ENCODE measurements at regions not wholly inside any gene's neighbourhood (a gene's known extent, or its start where the extent isn't known, plus 50 kb on each side); places are given as distances from the start of the nearest gene placed in this dataset.

DNA sequence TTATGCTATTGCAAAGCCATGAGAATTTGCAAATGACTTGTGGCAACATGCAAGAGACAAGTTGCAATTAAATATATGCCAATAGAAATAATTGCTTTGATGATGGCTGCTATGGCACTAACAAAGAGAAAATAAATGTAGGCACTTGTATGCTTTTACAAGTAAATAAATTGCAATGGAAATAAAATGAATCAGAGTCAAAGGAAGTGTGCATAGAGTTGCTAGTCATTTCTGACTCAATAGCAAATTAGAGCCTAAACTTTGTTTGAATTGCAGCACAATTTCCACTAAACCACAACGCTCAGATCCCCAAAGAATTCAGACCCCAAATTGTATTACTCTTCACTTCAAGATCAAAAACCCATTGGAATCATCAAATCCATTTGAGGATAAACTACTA lies 792.1 kb upstream of the ARGLU1 start:
- in situ Hi-C loops (cut with MboI; ENCODE audit: low pct_unique_long_range_greater_than_20kb, low sequenced_read_pairs), result no loop called here
- DNase-seq, result no peak

GRCh38 chr13:107358866-107359265 lies 790.9 kb upstream of the ARGLU1 start:
- in situ Hi-C loops (cut with MboI; ENCODE audit: low pct_unique_long_range_greater_than_20kb, low sequenced_read_pairs), result no loop called here

DNA sequence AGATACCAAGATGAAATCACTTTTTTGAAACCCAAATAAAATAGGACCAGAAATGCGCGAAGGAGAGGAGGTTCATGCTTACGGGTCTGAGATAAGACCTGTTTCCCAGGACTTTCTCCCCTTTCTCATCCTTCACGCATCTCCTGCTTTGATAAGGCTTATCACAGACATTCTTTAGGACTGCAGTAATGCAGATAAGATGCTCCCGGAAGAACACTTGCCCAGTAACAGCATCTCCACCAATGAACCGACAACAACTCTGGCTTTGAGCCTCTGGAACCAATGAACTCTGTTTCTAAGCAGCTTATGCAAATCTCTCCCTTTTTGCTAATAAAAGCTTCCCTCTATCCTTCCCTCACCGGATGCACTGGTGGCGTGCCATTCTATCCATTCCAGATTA lies 783.4 kb upstream of the ARGLU1 start:
- in situ Hi-C loops (cut with MboI; ENCODE audit: low pct_unique_long_range_greater_than_20kb, low sequenced_read_pairs), result no loop called here

More at GRCh38 chr13:107358866-107359265, 790.9 kb upstream of the ARGLU1 start:
- no peak for DNase-seq

GRCh38 chr13:107348925-107349324 lies 781.0 kb upstream of the ARGLU1 start:
- no peak for DNase-seq
- in situ Hi-C loops (cut with MboI; ENCODE audit: low pct_unique_long_range_greater_than_20kb, low sequenced_read_pairs), result no loop called here

More for the DNA sequence above, 783.4 kb upstream of the ARGLU1 start:
- no peak for DNase-seq

GRCh38 chr13:107348471-107348870 lies 780.5 kb upstream of the ARGLU1 start:
- DNase-seq, result no peak
- in situ Hi-C loops (cut with MboI; ENCODE audit: low pct_unique_long_range_greater_than_20kb, low sequenced_read_pairs), result no loop called here

- DNase-seq, result no peak
- in situ Hi-C loops (cut with MboI; ENCODE audit: low pct_unique_long_range_greater_than_20kb, low sequenced_read_pairs), result no loop called here
Measured at GRCh38 chr13:107347641-107348369, 779.9 kb upstream of the ARGLU1 start.

GRCh38 chr13:107342747-107343146 lies 774.8 kb upstream of the ARGLU1 start:
- in situ Hi-C loops (cut with MboI; ENCODE audit: low pct_unique_long_range_greater_than_20kb, low sequenced_read_pairs), result no loop called here
- DNase-seq, result no peak

DNA sequence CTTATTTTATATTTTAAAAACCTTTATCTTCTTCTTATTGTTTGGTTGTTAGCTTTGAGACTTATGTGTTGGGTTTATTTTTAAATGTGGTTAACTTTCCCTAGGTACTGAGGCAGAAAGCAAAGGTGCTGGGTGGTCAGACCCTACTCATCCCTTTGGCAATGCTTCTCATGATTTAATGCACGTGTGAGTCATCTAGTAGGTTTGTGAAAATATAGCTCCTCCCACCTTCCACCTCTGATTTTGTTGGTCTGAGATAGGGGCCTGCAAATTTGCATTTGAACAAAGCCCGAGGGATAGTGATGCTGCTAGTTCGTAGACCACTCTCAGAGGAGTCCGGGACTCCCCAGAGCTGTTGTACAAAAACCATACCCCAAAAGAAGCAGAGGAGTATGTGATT lies 771.3 kb upstream of the ARGLU1 start:
- no peak for DNase-seq
- in situ Hi-C loops (cut with MboI; ENCODE audit: low pct_unique_long_range_greater_than_20kb, low sequenced_read_pairs), result no loop called here

- in situ Hi-C loops (cut with MboI; ENCODE audit: low pct_unique_long_range_greater_than_20kb, low sequenced_read_pairs), result no loop called here
- no peak for DNase-seq
Measured at GRCh38 chr13:107332188-107332587, 764.3 kb upstream of the ARGLU1 start.

DNA sequence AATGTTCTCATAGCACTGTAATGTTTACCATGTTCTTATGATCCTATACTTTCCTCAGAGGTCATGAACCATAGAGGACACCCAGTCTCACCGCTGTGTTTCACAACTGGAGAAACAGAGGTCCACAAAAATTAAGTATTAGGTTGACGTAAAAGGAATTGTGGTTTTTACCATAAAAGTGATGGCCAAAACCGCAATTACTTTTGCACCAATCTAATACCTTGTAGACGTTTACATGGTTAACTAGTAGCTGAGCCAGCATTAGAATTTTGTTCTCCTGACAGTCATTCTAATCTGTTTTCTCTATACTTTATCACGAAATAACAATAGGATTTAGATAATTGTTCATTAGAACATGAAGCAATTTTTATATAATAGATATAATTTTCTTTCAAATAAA lies 763.4 kb upstream of the ARGLU1 start:
- no peak for DNase-seq
- in situ Hi-C loops (cut with MboI; ENCODE audit: low pct_unique_long_range_greater_than_20kb, low sequenced_read_pairs), result no loop called here

- in situ Hi-C loops (cut with MboI; ENCODE audit: low pct_unique_long_range_greater_than_20kb, low sequenced_read_pairs), result no loop called here
- no peak for DNase-seq
Measured at GRCh38 chr13:107330484-107330883, 762.5 kb upstream of the ARGLU1 start.

- DNase-seq, result no peak
- in situ Hi-C loops (cut with MboI; ENCODE audit: low pct_unique_long_range_greater_than_20kb, low sequenced_read_pairs), result no loop called here
Measured at GRCh38 chr13:107329991-107330390, 762.1 kb upstream of the ARGLU1 start.

DNA sequence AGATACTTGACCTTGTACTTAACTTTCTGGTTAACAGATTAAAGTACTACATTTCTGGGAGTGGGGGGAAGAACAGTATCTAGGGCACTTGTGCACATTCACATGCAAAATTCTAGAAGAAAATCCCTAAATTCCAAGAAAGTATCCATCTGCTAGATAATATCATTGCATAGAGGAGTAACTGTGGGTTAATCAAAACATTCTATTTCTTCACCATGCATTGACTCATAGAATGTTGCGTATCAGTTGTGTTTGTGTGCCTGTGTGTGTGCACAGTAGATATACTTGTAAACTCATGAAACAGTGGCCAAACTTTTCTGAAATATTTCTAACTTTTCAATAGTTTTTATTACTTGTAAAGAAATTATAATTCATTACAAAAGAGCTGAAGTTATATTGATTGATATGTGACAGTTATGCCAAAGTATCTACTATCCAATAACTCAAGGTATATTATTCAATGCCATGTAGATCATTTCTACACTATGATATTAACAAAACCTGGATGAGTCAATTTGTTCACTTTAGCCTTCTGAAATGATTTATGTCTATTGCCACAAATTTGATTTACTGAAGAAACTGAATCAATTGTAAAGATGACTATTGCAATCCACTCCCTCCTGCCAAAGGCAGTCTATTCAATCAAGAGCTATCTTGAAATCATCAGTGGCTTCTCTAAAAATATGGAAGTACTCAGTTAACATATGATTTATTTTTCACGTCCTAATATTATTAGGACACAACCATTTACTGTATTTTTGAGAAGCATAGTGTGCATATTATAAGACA lies 756.7 kb upstream of the ARGLU1 start:
- in situ Hi-C loops (cut with MboI; ENCODE audit: low pct_unique_long_range_greater_than_20kb, low sequenced_read_pairs), result no loop called here

GRCh38 chr13:107322228-107322627 lies 754.3 kb upstream of the ARGLU1 start:
- DNase-seq, result no peak
- in situ Hi-C loops (cut with MboI; ENCODE audit: low pct_unique_long_range_greater_than_20kb, low sequenced_read_pairs), result no loop called here

More for the DNA sequence above, 756.7 kb upstream of the ARGLU1 start:
- DNase-seq, result no peak

GRCh38 chr13:107305178-107305577 lies 737.2 kb upstream of the ARGLU1 start:
- no peak for DNase-seq
- in situ Hi-C loops (cut with MboI; ENCODE audit: low pct_unique_long_range_greater_than_20kb, low sequenced_read_pairs), result no loop called here

- in situ Hi-C loops (cut with MboI; ENCODE audit: low pct_unique_long_range_greater_than_20kb, low sequenced_read_pairs), result no loop called here
- DNase-seq, result no peak
Measured at GRCh38 chr13:107301724-107302374, 733.9 kb upstream of the ARGLU1 start.

DNA sequence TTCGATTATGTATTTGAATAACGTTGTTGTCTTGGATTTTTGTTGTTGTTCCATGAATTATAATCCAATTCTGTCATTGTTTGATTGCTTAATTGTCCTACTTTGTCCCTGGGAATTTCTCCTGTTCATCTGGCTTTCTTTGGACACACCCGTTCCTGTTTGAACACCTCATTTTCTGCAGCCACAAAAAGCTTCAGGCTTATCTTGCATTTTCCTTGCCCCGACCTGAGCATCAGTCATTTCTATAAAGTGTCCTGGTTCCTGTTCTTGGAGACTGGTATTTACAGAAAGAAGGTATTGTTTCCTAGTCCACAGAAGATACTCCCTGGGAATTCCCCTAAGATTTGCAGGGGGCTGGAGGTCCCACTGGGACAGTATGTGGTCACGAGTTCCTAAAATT lies 731.8 kb upstream of the ARGLU1 start:
- no peak for DNase-seq
- in situ Hi-C loops (cut with MboI; ENCODE audit: low pct_unique_long_range_greater_than_20kb, low sequenced_read_pairs), result no loop called here

GRCh38 chr13:107296804-107297203 lies 728.9 kb upstream of the ARGLU1 start:
- in situ Hi-C loops (cut with MboI; ENCODE audit: low pct_unique_long_range_greater_than_20kb, low sequenced_read_pairs), result no loop called here
- no peak for DNase-seq

DNA sequence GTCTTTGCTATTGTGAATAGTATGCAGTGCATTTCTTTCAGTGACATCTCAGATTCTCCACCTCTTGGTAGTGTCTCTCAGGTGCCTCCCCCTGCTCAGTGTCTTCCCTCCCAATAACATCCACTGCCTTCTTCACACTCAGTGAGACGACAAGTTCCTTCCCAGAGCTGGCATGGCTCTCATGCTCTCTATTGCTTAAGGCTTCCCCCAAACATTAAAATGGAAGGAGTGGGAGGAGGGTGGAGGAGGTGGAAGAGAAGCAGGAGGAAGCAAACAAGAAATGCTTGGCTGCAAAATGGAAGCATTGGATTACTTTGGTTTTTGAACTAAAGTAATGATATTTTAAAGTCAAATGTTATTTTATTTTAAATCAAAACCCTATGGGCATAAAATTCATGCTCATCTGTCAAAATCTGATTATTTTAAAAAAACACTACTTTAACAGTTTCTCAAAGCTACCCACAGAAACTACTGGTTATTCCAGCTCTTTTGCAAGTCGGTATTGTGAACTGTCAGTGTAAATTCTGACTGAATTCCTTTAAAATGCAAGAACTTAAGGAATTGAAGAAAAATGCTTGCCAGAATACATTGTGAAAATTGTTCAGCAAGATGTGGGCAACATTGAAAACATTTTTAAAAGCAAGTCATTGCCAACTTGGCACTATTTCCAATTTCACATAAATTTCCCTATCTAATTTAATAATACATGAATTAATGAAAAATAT lies 727.6 kb upstream of the ARGLU1 start:
- no peak for DNase-seq
- in situ Hi-C loops (cut with MboI; ENCODE audit: low pct_unique_long_range_greater_than_20kb, low sequenced_read_pairs), result no loop called here

Measured in KBM-7 (cell line).